ENCODE measurements at regions not wholly inside any gene's neighbourhood (a gene's known extent, or its start where the extent isn't known, plus 50 kb on each side); places are given as distances from the start of the nearest gene placed in this dataset.

- TF ChIP-seq CSDC2 (CRISPR knock-in tag; IDR thresholded peaks at IDR 0.05) (no peak), CREB5 (CRISPR knock-in tag; IDR thresholded peaks at IDR 0.05; ENCODE audit: low read depth) (no peak), BACH2 (CRISPR knock-in tag; IDR thresholded peaks at IDR 0.05; ENCODE audit: borderline replicate concordance) (no peak), PPARA (CRISPR knock-in tag; IDR thresholded peaks at IDR 0.05; ENCODE audit: borderline replicate concordance) (no peak), CSRNP3 (CRISPR knock-in tag; IDR thresholded peaks at IDR 0.05) (no peak), ZNF8 (CRISPR knock-in tag; IDR thresholded peaks at IDR 0.05) (no peak), ZNF565 (CRISPR knock-in tag; conservative IDR thresholded peaks at IDR 0.05; ENCODE audit: low read depth) (no peak), ZNF70 (CRISPR knock-in tag; IDR thresholded peaks at IDR 0.05) (no peak), TCF4 (CRISPR knock-in tag; IDR thresholded peaks at IDR 0.05; ENCODE audit: borderline replicate concordance) (no peak), ESRRG (CRISPR knock-in tag; IDR thresholded peaks at IDR 0.05) (no peak), RARB (CRISPR knock-in tag; IDR thresholded peaks at IDR 0.05) (no peak)
- ATAC-seq = no peak
These were observed 165.2 kb upstream of the E2F8 start for GRCh38 chr11:19405966-19406365.

GRCh38 chr11:19404787-19405186 is 164.0 kb upstream of the E2F8 start:
- ATAC-seq = no peak
- no peak for TF ChIP-seq ARNTL (CRISPR knock-in tag; IDR thresholded peaks at IDR 0.05; ENCODE audit: borderline replicate concordance, low read depth)
- TF ChIP-seq CREB5 (CRISPR knock-in tag; IDR thresholded peaks at IDR 0.05; ENCODE audit: low read depth) = no peak
- no peak for TF ChIP-seq TOX (CRISPR knock-in tag; IDR thresholded peaks at IDR 0.05; ENCODE audit: borderline replicate concordance)
- TF ChIP-seq ZFP3 (CRISPR knock-in tag; IDR thresholded peaks at IDR 0.05) = no peak
- no peak for TF ChIP-seq ZNF8 (CRISPR knock-in tag; IDR thresholded peaks at IDR 0.05)
- no peak for TF ChIP-seq SNAI2 (CRISPR knock-in tag; IDR thresholded peaks at IDR 0.05)
- TF ChIP-seq ISL1 (CRISPR knock-in tag; IDR thresholded peaks at IDR 0.05) = no peak
- TF ChIP-seq TCF4 (CRISPR knock-in tag; IDR thresholded peaks at IDR 0.05; ENCODE audit: borderline replicate concordance) = no peak

- TF ChIP-seq RARB (CRISPR knock-in tag; IDR thresholded peaks at IDR 0.05) = no peak
- no peak for TF ChIP-seq OSR1 (CRISPR knock-in tag; IDR thresholded peaks at IDR 0.05)
- no peak for TF ChIP-seq ISL1 (CRISPR knock-in tag; IDR thresholded peaks at IDR 0.05)
- no peak for TF ChIP-seq POU6F1 (CRISPR knock-in tag; IDR thresholded peaks at IDR 0.05; ENCODE audit: borderline replicate concordance, low read depth)
- no peak for TF ChIP-seq TSHZ2 (CRISPR knock-in tag; IDR thresholded peaks at IDR 0.05)
- TF ChIP-seq CSRNP3 (CRISPR knock-in tag; IDR thresholded peaks at IDR 0.05) = no peak
- no peak for ATAC-seq
These were observed 162.6 kb upstream of the E2F8 start for GRCh38 chr11:19403196-19403895.
